ENCODE measurements at regions not wholly inside any gene's neighbourhood (a gene's known extent, or its start where the extent isn't known, plus 50 kb on each side); places are given as distances from the start of the nearest gene placed in this dataset.

DNA sequence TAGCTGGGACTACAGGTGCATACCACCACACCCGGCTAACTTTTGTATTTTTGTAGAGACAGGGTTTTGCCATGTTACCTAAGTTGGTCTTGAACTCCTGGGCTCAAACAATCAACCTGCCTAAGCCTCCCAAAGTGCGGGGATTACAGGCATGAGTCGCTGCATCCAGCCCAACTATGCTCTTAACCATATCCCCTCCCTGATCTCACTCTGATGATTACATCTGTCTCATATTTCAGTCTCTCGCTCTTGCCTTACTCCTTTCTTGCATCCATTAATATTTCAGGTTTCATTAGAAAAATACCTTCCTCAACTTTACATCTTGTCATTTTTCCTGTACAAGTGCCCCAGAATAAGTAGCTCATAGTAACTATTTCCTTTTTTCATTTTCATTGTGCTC, 61.0 kb upstream of the BASP1 start:
- TF ChIP-seq, protein P1, sequence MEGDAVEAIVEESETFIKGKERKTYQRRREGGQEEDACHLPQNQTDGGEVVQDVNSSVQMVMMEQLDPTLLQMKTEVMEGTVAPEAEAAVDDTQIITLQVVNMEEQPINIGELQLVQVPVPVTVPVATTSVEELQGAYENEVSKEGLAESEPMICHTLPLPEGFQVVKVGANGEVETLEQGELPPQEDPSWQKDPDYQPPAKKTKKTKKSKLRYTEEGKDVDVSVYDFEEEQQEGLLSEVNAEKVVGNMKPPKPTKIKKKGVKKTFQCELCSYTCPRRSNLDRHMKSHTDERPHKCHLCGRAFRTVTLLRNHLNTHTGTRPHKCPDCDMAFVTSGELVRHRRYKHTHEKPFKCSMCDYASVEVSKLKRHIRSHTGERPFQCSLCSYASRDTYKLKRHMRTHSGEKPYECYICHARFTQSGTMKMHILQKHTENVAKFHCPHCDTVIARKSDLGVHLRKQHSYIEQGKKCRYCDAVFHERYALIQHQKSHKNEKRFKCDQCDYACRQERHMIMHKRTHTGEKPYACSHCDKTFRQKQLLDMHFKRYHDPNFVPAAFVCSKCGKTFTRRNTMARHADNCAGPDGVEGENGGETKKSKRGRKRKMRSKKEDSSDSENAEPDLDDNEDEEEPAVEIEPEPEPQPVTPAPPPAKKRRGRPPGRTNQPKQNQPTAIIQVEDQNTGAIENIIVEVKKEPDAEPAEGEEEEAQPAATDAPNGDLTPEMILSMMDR (conservative IDR thresholded peaks at IDR 0.05; ENCODE audit: low read length), result no peak
- TF ChIP-seq EZH2phosphoT487 (IDR thresholded peaks at IDR 0.05; ENCODE audit: borderline replicate concordance, low read depth, low read length), result no peak

Measured in OCI-LY7 (cell line).